ENCODE measurements at regions not wholly inside any gene's neighbourhood (a gene's known extent, or its start where the extent isn't known, plus 50 kb on each side); places are given as distances from the start of the nearest gene placed in this dataset.

DNA sequence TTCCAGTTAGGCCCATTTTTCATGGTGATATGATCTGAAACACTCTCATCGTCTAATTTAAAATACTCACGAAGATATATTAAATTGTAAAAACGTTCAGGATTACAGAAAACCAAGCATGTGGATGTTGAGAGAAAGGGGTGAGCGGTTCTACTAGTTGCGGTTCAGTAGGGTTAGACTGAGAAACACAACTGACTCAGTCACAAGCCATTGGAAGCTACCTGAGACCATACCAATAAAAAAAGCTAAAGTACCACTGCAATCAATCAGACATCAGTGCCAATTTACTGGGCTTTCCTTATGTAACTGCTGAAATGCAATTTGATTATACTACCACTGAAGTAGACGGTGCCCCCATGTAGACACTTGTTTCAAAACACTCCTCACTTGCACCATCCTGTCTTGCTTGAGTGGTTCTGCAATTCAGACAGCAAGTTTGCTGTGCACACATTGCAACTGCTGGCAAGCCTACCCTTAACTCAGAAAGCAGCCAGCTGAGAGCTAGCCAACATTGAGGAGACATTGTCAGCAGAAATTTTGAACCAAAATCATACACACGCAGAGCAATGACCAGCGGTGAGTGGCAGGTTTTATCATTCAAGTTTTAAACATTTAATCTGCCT lies 368.7 kb upstream of the ARHGEF26 start:
- ATAC-seq (ENCODE audit: insufficient read depth, low read depth) (no peak), DNase-seq (no peak)
- TF ChIP-seq EZH2 (IDR thresholded peaks at IDR 0.05; ENCODE audit: borderline replicate concordance, low read depth, low read length, severe bottlenecking) (no peak), CTCF (IDR thresholded peaks at IDR 0.05; ENCODE audit: borderline replicate concordance, extremely low read depth, low read length, poor library complexity, severe bottlenecking) (no peak)
- Histone ChIP-seq H3K27ac (ENCODE audit: low read length) (no peak overlapping the region), H3K9ac (ENCODE audit: low read depth, low read length) (no peak overlapping the region), H3K4me2 (ENCODE audit: insufficient read depth, low read length) (no peak overlapping the region), H3K27me3 (ENCODE audit: insufficient read depth, low read length, poor library complexity) (no peaks in the 10 kb centered on the region), H3K9me3 (ENCODE audit: insufficient read depth, low read length, severe bottlenecking) (no peaks in the 10 kb centered on the region), H3K36me3 (ENCODE audit: insufficient read depth, low read length) (no peaks in the 10 kb centered on the region), H3K4me3 (ENCODE audit: low read depth in 1 of 2, low read length in 2 of 2) (no peak overlapping the region), H2AFZ (ENCODE audit: low read depth, low read length) (no peak overlapping the region), H4K20me1 (ENCODE audit: insufficient read depth, low read length) (no peaks in the 10 kb centered on the region), H3K79me2 (ENCODE audit: insufficient read depth, low read length) (no peaks in the 10 kb centered on the region), H3K4me1 (ENCODE audit: insufficient read depth, low read length) (no peaks in the 10 kb centered on the region)

GRCh38 chr3:153753035-153753434 lies 368.2 kb upstream of the ARHGEF26 start:
- ATAC-seq (ENCODE audit: insufficient read depth, low read depth) (no peak), DNase-seq (no peak)
- Histone ChIP-seq H3K36me3 (ENCODE audit: insufficient read depth, low read length) (no peaks in the 10 kb centered on the region), H4K20me1 (ENCODE audit: insufficient read depth, low read length) (no peaks in the 10 kb centered on the region), H3K4me3 (ENCODE audit: low read depth in 1 of 2, low read length in 2 of 2) (no peak overlapping the region), H2AFZ (ENCODE audit: low read depth, low read length) (no peak overlapping the region), H3K4me2 (ENCODE audit: insufficient read depth, low read length) (no peak overlapping the region), H3K79me2 (ENCODE audit: insufficient read depth, low read length) (no peaks in the 10 kb centered on the region), H3K9me3 (ENCODE audit: insufficient read depth, low read length, severe bottlenecking) (no peaks in the 10 kb centered on the region), H3K9ac (ENCODE audit: low read depth, low read length) (no peak overlapping the region), H3K4me1 (ENCODE audit: insufficient read depth, low read length) (no peaks in the 10 kb centered on the region), H3K27ac (ENCODE audit: low read length) (no peak overlapping the region), H3K27me3 (ENCODE audit: insufficient read depth, low read length, poor library complexity) (no peaks in the 10 kb centered on the region)
- TF ChIP-seq CTCF (IDR thresholded peaks at IDR 0.05; ENCODE audit: borderline replicate concordance, extremely low read depth, low read length, poor library complexity, severe bottlenecking) (no peak), EZH2 (IDR thresholded peaks at IDR 0.05; ENCODE audit: borderline replicate concordance, low read depth, low read length, severe bottlenecking) (no peak)

DNA sequence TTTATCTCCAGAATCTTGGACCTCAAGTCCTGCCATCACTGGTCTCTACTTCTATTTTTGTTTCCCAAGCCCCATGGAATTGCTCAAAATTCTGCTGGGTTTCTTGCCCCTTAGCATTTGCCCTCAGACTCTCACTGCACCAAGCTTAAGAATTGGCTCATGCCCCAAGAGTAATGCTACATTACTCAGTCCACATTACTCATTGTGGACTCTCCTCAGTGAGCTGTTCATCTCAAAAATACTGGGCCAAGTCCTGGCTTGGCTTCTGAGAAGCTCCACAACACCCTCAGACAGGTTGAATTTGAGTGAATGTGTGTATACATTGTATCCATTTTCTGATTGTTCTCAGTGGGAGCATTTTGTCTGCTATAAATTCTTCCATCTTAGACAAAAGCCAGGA lies 364.4 kb upstream of the ARHGEF26 start:
- Histone ChIP-seq H3K9ac (ENCODE audit: low read depth, low read length) (no peak overlapping the region), H3K27ac (ENCODE audit: low read length) (no peak overlapping the region), H3K4me2 (ENCODE audit: insufficient read depth, low read length) (no peak overlapping the region), H3K4me1 (ENCODE audit: insufficient read depth, low read length) (no peaks in the 10 kb centered on the region), H4K20me1 (ENCODE audit: insufficient read depth, low read length) (no peaks in the 10 kb centered on the region), H3K79me2 (ENCODE audit: insufficient read depth, low read length) (no peaks in the 10 kb centered on the region), H3K27me3 (ENCODE audit: insufficient read depth, low read length, poor library complexity) (no peaks in the 10 kb centered on the region), H3K36me3 (ENCODE audit: insufficient read depth, low read length) (no peaks in the 10 kb centered on the region), H3K4me3 (ENCODE audit: low read depth in 1 of 2, low read length in 2 of 2) (no peak overlapping the region), H3K9me3 (ENCODE audit: insufficient read depth, low read length, severe bottlenecking) (no peaks in the 10 kb centered on the region), H2AFZ (ENCODE audit: low read depth, low read length) (no peak overlapping the region)
- TF ChIP-seq CTCF (IDR thresholded peaks at IDR 0.05; ENCODE audit: borderline replicate concordance, extremely low read depth, low read length, poor library complexity, severe bottlenecking) = no peak
- no peak for TF ChIP-seq EZH2 (IDR thresholded peaks at IDR 0.05; ENCODE audit: borderline replicate concordance, low read depth, low read length, severe bottlenecking)
- no peak for ATAC-seq (ENCODE audit: insufficient read depth, low read depth)
- no peak for DNase-seq
